ENCODE measurements at regions not wholly inside any gene's neighbourhood (a gene's known extent, or its start where the extent isn't known, plus 50 kb on each side); places are given as distances from the start of the nearest gene placed in this dataset.

DNA sequence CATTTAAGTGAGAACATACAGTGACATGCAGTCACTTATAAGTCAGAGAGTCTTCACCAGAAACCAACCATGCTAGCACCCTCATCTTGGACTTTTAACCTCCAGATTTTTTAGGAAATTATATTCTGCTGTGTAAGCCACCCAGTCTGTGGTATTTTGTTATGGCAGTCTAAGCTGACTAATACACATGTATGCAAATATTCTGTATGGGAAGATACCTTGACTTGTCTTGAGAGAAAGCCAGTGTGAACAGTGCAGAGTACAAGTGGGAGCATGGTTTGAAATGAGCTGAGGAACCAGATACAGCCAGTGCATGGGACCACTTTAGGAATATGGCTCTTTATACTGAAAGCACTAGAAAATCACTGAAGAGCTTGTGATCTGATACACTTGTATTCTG, 110.4 kb upstream of the MAP9 start:
- TF ChIP-seq, protein P1, sequence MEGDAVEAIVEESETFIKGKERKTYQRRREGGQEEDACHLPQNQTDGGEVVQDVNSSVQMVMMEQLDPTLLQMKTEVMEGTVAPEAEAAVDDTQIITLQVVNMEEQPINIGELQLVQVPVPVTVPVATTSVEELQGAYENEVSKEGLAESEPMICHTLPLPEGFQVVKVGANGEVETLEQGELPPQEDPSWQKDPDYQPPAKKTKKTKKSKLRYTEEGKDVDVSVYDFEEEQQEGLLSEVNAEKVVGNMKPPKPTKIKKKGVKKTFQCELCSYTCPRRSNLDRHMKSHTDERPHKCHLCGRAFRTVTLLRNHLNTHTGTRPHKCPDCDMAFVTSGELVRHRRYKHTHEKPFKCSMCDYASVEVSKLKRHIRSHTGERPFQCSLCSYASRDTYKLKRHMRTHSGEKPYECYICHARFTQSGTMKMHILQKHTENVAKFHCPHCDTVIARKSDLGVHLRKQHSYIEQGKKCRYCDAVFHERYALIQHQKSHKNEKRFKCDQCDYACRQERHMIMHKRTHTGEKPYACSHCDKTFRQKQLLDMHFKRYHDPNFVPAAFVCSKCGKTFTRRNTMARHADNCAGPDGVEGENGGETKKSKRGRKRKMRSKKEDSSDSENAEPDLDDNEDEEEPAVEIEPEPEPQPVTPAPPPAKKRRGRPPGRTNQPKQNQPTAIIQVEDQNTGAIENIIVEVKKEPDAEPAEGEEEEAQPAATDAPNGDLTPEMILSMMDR (IDR thresholded peaks at IDR 0.05) = no peak
- TF ChIP-seq, protein P2, sequence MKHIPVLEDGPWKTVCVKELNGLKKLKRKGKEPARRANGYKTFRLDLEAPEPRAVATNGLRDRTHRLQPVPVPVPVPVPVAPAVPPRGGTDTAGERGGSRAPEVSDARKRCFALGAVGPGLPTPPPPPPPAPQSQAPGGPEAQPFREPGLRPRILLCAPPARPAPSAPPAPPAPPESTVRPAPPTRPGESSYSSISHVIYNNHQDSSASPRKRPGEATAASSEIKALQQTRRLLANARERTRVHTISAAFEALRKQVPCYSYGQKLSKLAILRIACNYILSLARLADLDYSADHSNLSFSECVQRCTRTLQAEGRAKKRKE (CRISPR knock-in tag; IDR thresholded peaks at IDR 0.05; ENCODE audit: low read depth) = no peak
- TF ChIP-seq CHD2 (IDR thresholded peaks at IDR 0.05; ENCODE audit: low read length, partially characterized antibody) (no peak), EP300 (IDR thresholded peaks at IDR 0.05) (no peak), NPAS2 (CRISPR knock-in tag; IDR thresholded peaks at IDR 0.05; ENCODE audit: borderline replicate concordance) (no peak), RNF2 (IDR thresholded peaks at IDR 0.05; ENCODE audit: borderline replicate concordance, low read depth) (no peak), EHF (CRISPR knock-in tag; IDR thresholded peaks at IDR 0.05) (no peak), JUN (IDR thresholded peaks at IDR 0.05) (no peak), RAD21 (conservative IDR thresholded peaks at IDR 0.05 in 1 of 2, IDR thresholded peaks at IDR 0.05 in 1 of 2) (no peak)
- TF ChIP-seq, protein P3, sequence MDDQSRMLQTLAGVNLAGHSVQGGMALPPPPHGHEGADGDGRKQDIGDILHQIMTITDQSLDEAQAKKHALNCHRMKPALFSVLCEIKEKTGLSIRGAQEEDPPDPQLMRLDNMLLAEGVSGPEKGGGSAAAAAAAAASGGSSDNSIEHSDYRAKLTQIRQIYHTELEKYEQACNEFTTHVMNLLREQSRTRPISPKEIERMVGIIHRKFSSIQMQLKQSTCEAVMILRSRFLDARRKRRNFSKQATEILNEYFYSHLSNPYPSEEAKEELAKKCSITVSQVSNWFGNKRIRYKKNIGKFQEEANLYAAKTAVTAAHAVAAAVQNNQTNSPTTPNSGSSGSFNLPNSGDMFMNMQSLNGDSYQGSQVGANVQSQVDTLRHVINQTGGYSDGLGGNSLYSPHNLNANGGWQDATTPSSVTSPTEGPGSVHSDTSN (IDR thresholded peaks at IDR 0.05) = no peak
- TF ChIP-seq, protein P4, sequence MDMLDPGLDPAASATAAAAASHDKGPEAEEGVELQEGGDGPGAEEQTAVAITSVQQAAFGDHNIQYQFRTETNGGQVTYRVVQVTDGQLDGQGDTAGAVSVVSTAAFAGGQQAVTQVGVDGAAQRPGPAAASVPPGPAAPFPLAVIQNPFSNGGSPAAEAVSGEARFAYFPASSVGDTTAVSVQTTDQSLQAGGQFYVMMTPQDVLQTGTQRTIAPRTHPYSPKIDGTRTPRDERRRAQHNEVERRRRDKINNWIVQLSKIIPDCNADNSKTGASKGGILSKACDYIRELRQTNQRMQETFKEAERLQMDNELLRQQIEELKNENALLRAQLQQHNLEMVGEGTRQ (IDR thresholded peaks at IDR 0.05) = no peak

Measured in A549 (cell line).